ENCODE measurements at regions not wholly inside any gene's neighbourhood (a gene's known extent, or its start where the extent isn't known, plus 50 kb on each side); places are given as distances from the start of the nearest gene placed in this dataset.

GRCh38 chr20:5469111-5469510 lies 141.7 kb downstream of the GPCPD1 start:
- no peak overlapping the region for H3K4me2 ChIP-seq (ENCODE audit: extremely low read depth, insufficient read depth, low read length)
- no peaks in the 10 kb centered on the region for H3K4me1 ChIP-seq (ENCODE audit: control insufficient read depth, extremely low read depth, insufficient read depth, low read length)
- H3K9ac ChIP-seq (ENCODE audit: insufficient read depth, low read length): no peak overlapping the region
- H4K20me1 ChIP-seq (ENCODE audit: control insufficient read depth, extremely low read depth, insufficient read depth, low read length): no peaks in the 10 kb centered on the region
- H3K4me3 ChIP-seq (replicated peaks in 1 of 4; ENCODE audit: control extremely low read depth in 1 of 4, insufficient read depth in 1 of 4, low read depth in 3 of 4, low read length in 4 of 4): no peak overlapping the region
- TF ChIP-seq EZH2 (IDR thresholded peaks at IDR 0.05; ENCODE audit: low read length, missing control alignments): no peak
- TF ChIP-seq, protein P1, sequence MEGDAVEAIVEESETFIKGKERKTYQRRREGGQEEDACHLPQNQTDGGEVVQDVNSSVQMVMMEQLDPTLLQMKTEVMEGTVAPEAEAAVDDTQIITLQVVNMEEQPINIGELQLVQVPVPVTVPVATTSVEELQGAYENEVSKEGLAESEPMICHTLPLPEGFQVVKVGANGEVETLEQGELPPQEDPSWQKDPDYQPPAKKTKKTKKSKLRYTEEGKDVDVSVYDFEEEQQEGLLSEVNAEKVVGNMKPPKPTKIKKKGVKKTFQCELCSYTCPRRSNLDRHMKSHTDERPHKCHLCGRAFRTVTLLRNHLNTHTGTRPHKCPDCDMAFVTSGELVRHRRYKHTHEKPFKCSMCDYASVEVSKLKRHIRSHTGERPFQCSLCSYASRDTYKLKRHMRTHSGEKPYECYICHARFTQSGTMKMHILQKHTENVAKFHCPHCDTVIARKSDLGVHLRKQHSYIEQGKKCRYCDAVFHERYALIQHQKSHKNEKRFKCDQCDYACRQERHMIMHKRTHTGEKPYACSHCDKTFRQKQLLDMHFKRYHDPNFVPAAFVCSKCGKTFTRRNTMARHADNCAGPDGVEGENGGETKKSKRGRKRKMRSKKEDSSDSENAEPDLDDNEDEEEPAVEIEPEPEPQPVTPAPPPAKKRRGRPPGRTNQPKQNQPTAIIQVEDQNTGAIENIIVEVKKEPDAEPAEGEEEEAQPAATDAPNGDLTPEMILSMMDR (conservative IDR thresholded peaks at IDR 0.05 in 1 of 2, IDR thresholded peaks at IDR 0.05 in 1 of 2; ENCODE audit: low read depth in 1 of 2, low read length in 2 of 2): no peak
- DNase-seq (ENCODE audit: low read depth in 2 of 2): no peak
- no peak overlapping the region for H2AFZ ChIP-seq (ENCODE audit: low read length)
- no peaks in the 10 kb centered on the region for H3K79me2 ChIP-seq (ENCODE audit: control insufficient read depth, insufficient read depth, low read length)
- H3K9me3 ChIP-seq (ENCODE audit: control insufficient read depth, insufficient read depth, low read depth, low read length): no peaks in the 10 kb centered on the region
- no peaks in the 10 kb centered on the region for H3K36me3 ChIP-seq (ENCODE audit: control insufficient read depth, insufficient read depth, low read length)
- no peaks in the 10 kb centered on the region for H3K27me3 ChIP-seq (ENCODE audit: control insufficient read depth, insufficient read depth, low read length)
- H3K27ac ChIP-seq (ENCODE audit: insufficient read depth, low read length): no peak overlapping the region

GRCh38 chr20:5467086-5467485 lies 143.7 kb downstream of the GPCPD1 start:
- Histone ChIP-seq H4K20me1 (ENCODE audit: control insufficient read depth, extremely low read depth, insufficient read depth, low read length) (no peaks in the 10 kb centered on the region), H3K9me3 (ENCODE audit: control insufficient read depth, insufficient read depth, low read depth, low read length) (no peaks in the 10 kb centered on the region), H3K79me2 (ENCODE audit: control insufficient read depth, insufficient read depth, low read length) (no peaks in the 10 kb centered on the region), H2AFZ (ENCODE audit: low read length) (no peak overlapping the region), H3K4me3 (replicated peaks in 1 of 4; ENCODE audit: control extremely low read depth in 1 of 4, insufficient read depth in 1 of 4, low read depth in 3 of 4, low read length in 4 of 4) (no peak overlapping the region), H3K27ac (ENCODE audit: insufficient read depth, low read length) (no peak overlapping the region), H3K27me3 (ENCODE audit: control insufficient read depth, insufficient read depth, low read length) (no peaks in the 10 kb centered on the region), H3K4me2 (ENCODE audit: extremely low read depth, insufficient read depth, low read length) (no peak overlapping the region), H3K4me1 (ENCODE audit: control insufficient read depth, extremely low read depth, insufficient read depth, low read length) (no peaks in the 10 kb centered on the region), H3K36me3 (ENCODE audit: control insufficient read depth, insufficient read depth, low read length) (no peaks in the 10 kb centered on the region), H3K9ac (ENCODE audit: insufficient read depth, low read length) (no peak overlapping the region)
- DNase-seq (ENCODE audit: low read depth in 2 of 2): no peak
- TF ChIP-seq, protein P1 (conservative IDR thresholded peaks at IDR 0.05 in 1 of 2, IDR thresholded peaks at IDR 0.05 in 1 of 2; ENCODE audit: low read depth in 1 of 2, low read length in 2 of 2): no peak
- TF ChIP-seq EZH2 (IDR thresholded peaks at IDR 0.05; ENCODE audit: low read length, missing control alignments): no peak

- H3K4me3 ChIP-seq (replicated peaks in 1 of 4; ENCODE audit: control extremely low read depth in 1 of 4, insufficient read depth in 1 of 4, low read depth in 3 of 4, low read length in 4 of 4): no peak overlapping the region
- no peak for DNase-seq (ENCODE audit: low read depth in 2 of 2)
- no peak overlapping the region for H3K9ac ChIP-seq (ENCODE audit: insufficient read depth, low read length)
- no peak overlapping the region for H3K4me2 ChIP-seq (ENCODE audit: extremely low read depth, insufficient read depth, low read length)
- no peaks in the 10 kb centered on the region for H3K27me3 ChIP-seq (ENCODE audit: control insufficient read depth, insufficient read depth, low read length)
- H3K27ac ChIP-seq (ENCODE audit: insufficient read depth, low read length): no peak overlapping the region
- TF ChIP-seq EZH2 (IDR thresholded peaks at IDR 0.05; ENCODE audit: low read length, missing control alignments): no peak
- TF ChIP-seq, protein P1 (conservative IDR thresholded peaks at IDR 0.05 in 1 of 2, IDR thresholded peaks at IDR 0.05 in 1 of 2; ENCODE audit: low read depth in 1 of 2, low read length in 2 of 2): no peak
- no peaks in the 10 kb centered on the region for H3K36me3 ChIP-seq (ENCODE audit: control insufficient read depth, insufficient read depth, low read length)
- H3K79me2 ChIP-seq (ENCODE audit: control insufficient read depth, insufficient read depth, low read length): no peaks in the 10 kb centered on the region
- H2AFZ ChIP-seq (ENCODE audit: low read length): no peak overlapping the region
- no peaks in the 10 kb centered on the region for H3K4me1 ChIP-seq (ENCODE audit: control insufficient read depth, extremely low read depth, insufficient read depth, low read length)
- no peaks in the 10 kb centered on the region for H4K20me1 ChIP-seq (ENCODE audit: control insufficient read depth, extremely low read depth, insufficient read depth, low read length)
- H3K9me3 ChIP-seq (ENCODE audit: control insufficient read depth, insufficient read depth, low read depth, low read length): no peaks in the 10 kb centered on the region
These were observed 145.2 kb downstream of the GPCPD1 start for GRCh38 chr20:5465604-5465927.
